HT-29 (cell line): ENCODE measurements at regions not wholly inside any gene's neighbourhood (a gene's known extent, or its start where the extent isn't known, plus 50 kb on each side); places are given as distances from the start of the nearest gene placed in this dataset. TPM values are rescaled to one million over a fixed set of nuclear protein-coding genes. Genes with fewer than 3 reads are reported as not detected.

Experiments used
- DNase-seq: peaks from one replicate; pipeline ENCODE4 v3.0.0-alpha.2; 2015; ENCODE audit warnings: low spot score
- small RNA-seq: library from RNA; depleted of rRNA; stranded (forward); fragments of <200 nt; gene quantifications from one replicate; pipeline ENCODE3, GENCODE V24; 2014

DNA sequence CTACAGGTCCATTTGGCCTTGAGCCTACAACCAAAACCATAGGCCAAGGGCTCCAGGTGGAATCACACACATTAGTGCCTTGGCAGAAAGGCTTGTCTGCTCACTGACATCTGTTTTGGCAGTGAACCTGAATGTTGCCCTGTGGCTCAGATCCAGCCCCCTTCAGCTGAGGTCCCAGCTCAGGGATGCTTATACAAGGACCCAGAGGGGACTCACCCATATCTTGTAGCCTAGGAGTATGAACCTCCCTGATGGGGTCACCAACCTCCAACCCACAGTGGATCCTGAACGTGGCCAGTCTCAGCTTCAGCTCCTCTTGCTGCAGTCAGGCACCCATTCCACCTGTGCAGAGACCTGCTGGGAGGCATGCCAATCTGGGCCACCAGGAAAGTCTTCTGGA lies 50.8 kb upstream of the HMX1 start:
- no peak for DNase-seq

GRCh38 chr4:8921465-8921864 lies 49.8 kb upstream of the HMX1 start:
- DNase-seq, result no peak

Small RNA genes lying in the stretch of these regions (small RNA-seq; reads per million reads assigned to genes)
- not detected for gene SNRPCP16
